Right renal pelvis (tissue), 4 donors: ENCODE measurements at regions not wholly inside any gene's neighbourhood (a gene's known extent, or its start where the extent isn't known, plus 50 kb on each side); places are given as distances from the start of the nearest gene placed in this dataset.

ENCODE experiments used
- DNase-seq, 4 donors: peaks; one replicate each; pipeline ENCODE4 v3.0.0-alpha.2; 2013; ENCODE audit warnings: low read depth in 4 of 4, low spot score in 3 of 4, missing footprints in 1 of 4

DNA sequence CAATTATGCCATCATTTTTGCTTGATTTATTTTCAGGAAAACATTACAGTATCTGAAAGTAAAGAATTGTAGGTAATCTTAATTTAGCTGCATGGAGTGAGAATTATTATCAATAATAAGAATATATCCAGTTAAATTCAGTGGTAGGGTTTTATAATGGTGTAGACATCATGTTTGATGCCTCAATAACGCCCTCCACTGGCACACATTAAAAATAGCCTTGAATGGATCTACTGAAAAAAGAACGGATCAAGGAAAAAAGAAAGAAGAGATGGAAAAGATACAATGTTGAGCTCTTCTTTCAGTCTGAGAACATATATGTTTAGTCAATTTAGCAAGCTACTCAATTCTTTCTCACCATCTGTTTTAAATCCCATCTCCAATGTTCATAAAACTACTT is 319.2 kb downstream of the CDC14C start:
- DNase-seq, result no peak

DNA sequence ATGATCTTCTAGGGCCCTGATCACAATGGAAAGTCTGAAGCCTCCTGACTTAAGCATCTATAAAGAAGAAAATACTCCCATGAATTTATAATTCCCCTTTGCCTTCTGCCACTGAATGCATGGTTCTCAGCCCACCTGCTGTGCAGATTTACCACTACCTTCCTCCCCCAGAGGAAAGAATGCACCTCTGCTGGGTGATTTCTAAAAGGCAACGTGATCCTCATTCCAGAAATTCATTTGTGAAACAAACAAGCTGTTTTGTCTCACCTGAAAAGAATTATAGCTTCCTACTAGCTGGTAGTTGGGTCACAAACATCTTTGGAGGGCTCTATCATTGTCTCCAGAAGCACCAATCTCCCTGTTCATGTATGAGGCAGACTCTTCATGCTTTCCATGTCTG is 320.2 kb downstream of the CDC14C start:
- DNase-seq, result no peak

DNA sequence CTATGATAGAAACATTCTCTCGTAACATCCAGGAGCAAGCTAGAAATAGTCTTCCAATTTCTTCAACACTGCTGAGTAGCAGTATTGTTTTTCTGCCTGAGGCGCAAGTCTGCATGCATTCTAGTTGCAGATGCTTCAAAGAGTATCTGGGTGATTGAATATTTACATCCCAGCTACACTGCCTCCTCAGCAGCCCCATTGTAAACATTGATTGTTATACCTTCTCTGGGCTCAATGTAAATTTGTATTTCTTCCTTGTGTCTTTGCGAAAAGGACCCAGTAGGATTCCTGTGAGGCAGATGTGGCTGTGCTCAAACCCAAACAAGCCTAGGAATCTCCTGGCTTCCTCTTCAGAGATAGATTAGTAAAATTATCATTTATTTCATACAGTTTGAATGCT is 320.7 kb downstream of the CDC14C start:
- DNase-seq, result no peak

DNA sequence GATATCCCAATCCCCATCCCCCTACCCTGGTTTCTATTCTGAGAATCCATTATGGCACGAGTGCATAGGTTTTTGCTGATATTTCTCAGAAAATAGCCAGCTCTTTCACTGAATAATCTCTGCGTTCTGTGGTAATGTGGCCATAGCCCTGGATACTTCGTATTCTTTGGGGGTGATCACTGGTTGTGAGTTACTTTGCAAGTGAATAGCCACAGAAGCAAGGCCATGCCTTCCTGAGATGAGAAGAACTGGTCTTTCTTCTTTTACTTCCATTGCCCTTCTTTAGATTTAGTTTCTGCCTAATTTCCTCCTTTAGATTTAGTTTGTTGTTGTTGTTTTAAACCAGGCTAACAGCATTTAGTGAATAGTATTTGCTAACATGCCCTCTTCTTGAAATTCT is 323.4 kb downstream of the CDC14C start:
- no peak for DNase-seq

DNA sequence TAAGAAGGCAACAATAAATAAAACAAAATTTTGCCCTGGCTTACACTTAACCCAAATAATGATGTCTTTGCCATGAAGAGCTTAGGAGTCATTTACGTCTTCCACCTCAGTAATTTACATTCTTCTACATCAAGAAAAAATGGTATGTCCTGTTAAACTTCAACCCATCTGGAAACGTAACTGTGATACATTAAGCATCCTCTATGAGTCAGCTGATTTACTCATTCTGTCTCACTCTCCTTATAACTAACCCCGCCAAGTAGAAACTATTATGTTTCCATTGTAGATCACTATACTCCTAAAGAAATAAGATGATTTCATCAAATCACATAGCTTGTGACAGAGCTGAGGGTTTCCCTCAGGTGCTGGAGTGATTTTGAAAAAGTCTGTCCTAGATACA is 330.7 kb downstream of the CDC14C start:
- DNase-seq, result no peak

DNA sequence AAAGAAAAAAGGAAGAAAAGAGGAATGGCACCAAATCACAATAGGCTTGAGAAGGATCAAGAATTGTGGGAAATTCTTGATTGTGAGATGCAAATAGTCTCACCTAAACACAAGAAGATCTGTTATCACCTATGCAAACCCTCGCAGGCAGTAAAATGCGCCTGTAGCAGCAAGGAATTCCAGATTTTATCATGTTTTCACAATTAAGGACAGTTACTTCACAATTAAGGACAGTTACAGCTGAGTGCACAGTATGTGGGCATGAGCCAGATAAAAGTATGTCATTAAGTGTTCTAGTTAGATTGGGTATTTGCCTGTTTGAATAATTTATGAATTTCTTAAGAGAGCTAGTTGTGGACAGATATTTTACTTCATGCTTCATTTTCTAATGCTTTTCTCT is 336.2 kb downstream of the CDC14C start:
- DNase-seq, result no peak

DNA sequence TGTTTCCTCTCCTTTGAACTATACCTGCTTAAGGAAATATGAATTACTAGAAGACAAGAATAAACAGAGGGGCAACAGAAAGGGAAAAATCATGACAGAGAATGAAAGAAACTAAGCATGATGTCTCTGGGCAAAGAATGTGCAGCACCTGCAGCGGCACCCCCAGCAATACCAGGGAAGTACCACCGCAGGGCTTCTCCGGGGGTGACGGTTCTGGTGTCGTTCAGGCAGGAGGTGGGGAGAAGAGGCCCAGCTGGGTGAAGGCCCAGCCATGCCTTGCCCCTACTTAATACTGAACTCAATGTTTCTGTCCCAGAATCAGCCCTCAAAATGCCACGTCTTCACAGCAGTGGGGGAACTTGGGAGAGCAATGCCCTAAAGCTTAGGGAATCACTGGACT is 337.6 kb downstream of the CDC14C start:
- no peak for DNase-seq

DNA sequence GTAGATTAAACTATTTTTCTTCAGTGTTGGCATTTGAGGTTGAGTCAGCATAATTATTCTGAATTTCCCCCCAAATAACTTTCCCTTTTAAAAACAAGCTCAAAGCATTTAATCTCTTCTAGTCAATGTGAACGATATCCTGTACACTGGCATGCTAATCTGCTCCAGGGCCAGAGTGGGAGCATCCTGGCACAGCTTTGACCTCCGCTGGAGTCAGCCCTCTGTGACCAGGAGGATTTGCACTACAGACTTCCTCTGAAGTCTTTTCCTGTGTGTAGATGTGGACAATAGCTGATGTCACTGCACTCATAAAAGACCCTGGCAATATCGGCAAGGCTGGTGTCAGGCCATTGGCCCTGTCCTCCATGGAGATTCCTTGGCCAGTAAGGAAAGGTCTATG is 340.2 kb downstream of the CDC14C start:
- DNase-seq, result no peak

DNA sequence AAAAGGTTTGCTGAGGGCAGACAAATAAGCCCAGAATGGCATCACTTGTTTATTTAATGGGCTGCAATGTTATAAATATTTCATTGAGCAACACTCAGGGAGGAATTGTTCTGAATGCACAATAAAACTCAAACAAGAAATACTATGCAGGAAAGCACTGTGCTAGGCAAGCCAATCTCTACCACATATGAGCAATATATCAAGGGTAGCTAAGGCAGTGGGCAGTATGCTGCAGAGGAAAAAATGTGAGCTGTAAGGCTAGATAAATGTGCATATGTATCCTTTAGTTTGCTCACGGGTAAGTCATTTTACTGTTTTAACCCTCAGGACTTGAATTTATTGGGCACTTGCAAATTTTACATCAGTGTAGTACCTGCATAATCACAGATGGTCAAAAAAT is 349.6 kb downstream of the CDC14C start:
- DNase-seq, result no peak

DNA sequence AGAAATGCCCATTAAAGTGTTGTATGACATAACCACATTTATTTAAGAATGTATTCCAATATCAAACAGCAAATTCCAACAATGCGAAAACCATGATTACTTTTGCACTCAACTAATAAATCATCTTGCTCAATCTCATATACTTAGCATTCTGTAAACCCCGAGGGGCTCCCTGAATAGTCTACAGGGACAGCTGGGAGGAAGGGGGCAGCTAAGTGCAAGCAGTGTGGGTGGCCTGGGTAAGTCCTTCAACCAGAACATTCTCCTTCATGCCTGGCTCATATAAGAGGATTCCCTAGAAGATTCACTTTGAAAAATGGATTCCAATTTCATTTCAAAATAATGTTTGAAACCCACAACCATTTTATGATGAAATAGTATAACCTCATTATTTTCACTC is 355.5 kb downstream of the CDC14C start:
- DNase-seq, result no peak

DNA sequence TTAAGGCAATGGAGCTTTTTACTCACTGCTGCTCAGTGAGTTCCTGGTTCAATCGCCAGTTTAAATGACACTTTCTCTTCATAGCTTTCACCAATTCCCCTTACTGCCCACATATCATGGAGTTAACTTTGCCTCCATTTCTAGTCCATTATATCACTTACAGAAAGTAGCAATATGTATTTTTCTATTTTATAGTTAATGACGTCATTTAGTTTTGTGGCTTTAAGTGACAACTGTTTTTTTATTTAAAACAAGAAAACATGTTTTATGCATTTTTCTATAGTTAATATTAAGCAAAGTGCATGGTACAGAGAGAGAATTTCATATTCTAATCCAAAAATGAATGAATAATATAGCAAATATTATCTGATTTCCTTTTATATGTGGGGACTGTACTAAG is 363.3 kb downstream of the CDC14C start:
- DNase-seq, result no peak

DNA sequence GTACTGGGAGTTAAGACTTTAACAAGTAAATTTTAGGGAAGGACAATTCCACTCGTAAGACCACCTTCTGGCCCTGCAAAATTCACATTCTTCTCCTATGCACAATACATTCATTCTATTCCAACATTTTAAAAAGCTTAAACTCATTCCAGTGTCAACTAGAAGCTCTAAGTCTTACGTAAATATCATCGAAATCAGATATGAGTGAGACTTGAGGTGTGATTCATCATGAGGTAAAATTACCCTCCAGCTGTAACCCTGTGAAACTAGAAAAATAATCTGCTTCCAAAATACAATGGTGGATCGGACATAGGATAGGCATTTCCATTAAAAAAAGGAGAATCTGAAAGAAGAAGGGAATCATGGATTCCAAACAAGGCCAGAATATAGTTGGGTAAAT is 370.3 kb downstream of the CDC14C start:
- no peak for DNase-seq

DNA sequence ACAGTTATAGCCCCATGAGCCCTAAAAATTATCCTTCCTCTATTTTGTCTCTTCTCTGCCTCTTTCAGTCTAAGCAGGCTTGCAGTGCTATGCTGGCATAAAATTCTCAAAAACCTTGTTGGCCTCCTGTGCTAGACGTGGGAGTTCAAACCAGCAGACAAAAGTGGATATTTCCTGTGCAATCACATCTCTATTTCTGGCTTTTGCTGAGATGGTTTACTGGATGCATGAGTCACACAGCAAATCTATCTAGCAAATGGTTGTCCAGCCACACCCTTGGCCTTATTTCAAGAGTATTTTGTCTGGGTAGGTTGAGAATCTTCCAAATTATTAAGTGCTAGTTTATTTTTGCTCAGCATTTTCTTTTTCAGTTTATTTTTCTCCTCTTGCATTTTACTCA is 370.8 kb downstream of the CDC14C start:
- DNase-seq, result no peak

DNA sequence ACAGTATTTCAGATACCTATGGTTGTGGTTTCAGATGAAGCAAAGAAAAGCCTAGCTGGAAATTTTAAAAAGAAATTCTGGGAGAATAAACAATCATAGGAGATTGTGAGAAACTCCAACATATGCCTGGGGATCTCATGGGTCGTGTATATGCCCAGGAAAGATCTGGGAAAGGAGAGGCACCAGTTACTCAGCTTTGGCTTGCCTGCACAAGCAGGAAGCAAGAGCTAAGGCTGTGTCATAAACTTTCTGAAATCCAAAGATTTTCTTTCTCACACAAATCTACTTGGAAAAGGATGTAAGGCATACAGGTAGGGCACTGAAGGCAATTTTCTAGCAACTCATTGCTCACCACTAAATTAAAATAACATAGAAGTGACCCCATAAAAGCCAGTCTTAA is 373.6 kb downstream of the CDC14C start:
- no peak for DNase-seq

DNA sequence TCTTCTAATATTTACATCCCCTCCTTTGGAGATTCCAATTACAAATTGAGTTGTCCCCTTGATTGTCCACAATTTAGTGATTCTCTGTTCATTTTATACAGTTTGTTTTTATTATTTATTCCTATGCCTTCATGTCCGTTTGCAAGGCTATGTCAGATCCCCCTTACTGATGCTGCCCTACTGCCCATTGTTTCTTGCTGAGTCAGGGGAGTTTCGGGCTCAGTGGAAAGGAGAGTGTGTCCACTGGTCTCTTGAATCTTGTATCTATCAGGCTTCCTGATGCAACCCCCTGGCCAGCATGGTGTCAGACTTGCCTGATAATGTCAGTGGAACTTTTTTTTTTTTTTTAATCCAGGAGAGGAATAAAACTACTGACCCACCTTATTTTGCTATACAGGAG is 384.4 kb downstream of the CDC14C start:
- no peak for DNase-seq

DNA sequence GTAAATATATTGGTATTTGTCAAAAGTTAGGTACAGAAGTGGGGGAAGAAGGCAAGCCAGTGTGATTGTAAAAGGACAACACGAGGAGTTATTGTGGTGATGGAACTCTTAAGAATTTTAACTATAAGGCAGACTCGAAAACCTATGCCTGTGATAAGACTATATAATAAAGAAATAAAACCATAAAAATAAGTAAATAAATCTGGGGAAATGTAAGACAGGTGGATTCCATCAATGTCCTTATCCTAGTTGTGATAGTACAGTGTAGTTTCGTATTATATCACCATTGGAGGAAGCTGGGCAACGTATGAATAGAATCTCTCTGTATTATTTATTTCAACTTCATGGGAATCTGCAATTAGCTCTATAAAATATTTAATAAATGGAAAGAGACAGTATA is 395.7 kb downstream of the CDC14C start:
- DNase-seq, result no peak

DNA sequence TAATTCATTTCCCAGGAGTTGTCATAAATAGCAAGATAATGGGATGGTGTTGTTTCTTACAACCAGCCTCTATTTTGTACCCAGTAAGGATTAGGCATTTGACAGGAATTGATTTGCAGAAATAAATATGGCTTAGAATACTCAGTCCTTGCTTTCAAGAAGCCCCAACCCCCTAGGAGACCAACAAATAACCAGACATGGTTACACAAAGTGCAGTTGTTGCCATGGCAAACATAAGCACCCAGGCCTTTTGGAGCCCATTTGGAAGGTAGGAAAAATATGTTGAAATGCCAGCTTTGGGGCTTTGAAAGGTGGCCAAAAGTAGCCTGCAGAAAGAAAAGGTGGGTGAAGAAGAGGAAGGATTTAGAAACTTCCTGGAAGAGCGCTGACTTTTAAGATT is 397.5 kb downstream of the CDC14C start:
- no peak for DNase-seq

DNA sequence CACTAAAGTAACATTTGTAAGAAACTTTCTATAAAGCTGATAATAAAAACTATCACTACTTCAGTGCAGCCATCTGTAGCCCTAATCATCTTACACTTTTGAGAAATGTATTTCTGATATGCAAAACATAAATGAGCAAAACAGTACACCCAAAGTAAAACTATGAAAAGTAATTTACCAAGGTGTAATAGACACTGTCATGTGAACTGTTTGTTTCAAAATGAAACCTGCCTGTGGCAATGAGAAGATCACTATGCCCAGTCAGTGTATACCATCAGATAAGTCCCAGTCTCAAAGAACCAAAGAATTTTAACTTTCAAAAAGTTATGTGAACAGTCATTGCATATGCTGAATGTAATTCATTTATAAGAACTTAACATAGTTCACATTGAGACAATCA is 398.1 kb downstream of the CDC14C start:
- DNase-seq, result no peak

DNA sequence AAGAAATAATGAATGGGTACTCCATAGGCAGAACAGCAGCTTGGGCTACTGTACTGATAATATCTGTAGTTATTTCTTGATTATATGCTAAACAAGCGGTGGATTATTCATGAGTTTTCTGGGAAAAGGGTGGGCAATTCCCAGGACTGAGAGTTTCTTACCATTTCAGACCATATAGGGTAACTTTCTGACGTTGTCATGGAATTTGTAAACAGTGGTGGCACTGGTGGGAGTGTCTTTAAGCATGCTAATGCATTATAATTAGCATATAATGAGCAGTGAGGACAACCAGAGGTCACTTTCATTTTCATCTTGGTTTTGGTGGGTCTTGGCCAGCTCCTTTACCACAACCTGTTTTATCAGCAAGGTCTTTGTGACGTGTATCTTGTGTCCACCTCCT is 399.7 kb downstream of the CDC14C start:
- DNase-seq, result no peak

DNA sequence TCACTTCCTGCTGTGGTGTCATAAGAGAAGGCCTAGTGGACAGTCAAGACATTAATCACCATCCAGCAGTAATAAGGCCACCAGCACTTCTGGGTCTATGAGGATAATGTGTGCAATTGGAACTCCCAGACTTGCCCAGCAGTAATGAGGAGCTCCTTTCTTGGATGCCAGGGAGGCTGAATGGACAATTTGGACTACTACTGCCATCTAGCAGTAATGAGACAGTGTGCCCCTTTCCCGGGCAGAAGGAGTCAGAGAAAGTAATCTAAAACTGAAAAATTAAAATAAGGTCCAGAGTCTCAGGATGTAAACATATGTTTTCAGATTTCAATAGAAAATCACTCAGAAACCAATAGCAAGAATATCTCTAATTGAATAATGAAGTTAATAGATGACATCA is 400.4 kb downstream of the CDC14C start:
- DNase-seq, result no peak

DNA sequence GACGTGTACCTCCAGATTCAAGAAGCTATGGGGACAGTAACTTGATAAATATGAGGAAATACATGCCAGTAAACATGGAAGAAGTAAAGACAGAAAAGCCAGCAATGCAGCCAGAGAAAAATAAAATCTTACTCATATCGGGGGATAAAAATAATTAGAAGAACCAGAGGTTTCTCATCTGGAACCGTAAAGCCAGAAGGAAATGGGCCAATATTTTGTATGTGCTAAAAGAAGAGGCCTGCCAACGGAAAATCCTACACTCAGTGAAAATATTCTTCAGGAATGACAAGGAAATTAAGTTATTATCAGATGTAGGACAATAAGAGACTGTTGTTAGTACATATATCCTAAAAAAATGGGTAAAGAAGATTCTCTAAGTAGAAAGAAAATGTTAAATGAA is 401.2 kb downstream of the CDC14C start:
- DNase-seq, result no peak

DNA sequence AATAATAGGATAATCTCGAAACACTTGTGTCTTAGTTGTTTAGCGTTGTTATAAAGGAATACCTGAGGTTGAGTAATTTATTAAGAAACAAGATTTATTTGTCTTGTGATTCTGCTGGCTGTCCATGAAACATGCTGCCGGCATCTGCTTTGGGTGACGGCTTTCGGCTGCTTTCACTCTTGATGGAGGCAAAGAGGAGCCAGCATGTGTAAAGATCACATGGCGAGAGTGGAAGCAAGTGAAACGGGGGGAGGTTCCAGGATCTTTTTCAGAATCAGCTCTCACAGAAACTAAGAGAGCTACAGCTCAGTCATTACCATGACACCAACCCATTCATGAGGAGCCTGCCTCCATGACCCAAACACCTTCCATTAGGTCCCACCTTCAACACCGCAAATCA is 402.8 kb downstream of the CDC14C start:
- no peak for DNase-seq

DNA sequence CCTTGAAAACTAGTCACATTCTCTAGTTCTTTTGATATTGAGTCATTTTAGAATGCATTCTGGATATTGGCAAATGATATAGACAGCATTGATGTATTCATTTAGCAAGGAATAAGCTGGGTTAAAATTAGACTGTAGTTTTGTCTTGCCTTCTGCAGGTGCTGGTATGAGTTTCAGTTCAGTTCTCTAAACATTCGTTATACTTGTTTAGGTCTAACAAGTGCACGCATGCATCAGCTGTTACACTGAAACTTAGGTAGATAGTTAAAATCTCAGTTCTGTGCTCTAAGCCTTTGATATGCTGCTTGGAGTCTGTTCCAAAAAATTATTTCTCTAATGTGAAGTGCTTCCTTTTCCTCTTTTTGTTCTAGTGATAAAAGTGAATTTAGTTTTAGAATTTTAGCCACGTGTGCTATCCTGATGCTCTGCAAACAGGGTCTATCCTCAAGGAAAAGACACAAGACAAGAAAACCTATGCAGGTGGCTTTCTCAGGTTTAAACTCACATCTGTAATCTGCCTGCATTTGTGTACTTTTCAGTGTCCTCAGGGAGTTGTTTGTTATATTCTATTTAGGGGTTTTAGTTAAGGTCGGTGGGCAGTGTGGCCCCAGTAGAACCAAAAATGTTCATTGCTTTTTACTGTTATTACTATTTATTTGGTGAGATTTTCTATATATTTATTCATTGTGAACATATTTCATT is 409.0 kb downstream of the CDC14C start:
- DNase-seq, result no peak
